NCI-H82 (cell line): ENCODE measurements at regions not wholly inside any gene's neighbourhood (a gene's known extent, or its start where the extent isn't known, plus 50 kb on each side); places are given as distances from the start of the nearest gene placed in this dataset.
A peak's percentile ranks its signal among the peaks of the same experiment; 100 is the strongest.
"Not testable (repeated sequence)": the region's sequence is repeated elsewhere in the genome, so short reads cannot be mapped to it uniquely, and the experiment has no call there.

ENCODE experiments used
- DNase-seq: peaks from one replicate; lab custom pipeline; 2025; lab: John Stamatoyannopoulos, UW

GRCh38 chr3:191646242-191646641, 185.3 kb downstream of the PYDC2 start:
- DNase-seq = no peak

- no peak for DNase-seq
These were observed 187.8 kb downstream of the PYDC2 start for GRCh38 chr3:191648787-191649186.

DNA sequence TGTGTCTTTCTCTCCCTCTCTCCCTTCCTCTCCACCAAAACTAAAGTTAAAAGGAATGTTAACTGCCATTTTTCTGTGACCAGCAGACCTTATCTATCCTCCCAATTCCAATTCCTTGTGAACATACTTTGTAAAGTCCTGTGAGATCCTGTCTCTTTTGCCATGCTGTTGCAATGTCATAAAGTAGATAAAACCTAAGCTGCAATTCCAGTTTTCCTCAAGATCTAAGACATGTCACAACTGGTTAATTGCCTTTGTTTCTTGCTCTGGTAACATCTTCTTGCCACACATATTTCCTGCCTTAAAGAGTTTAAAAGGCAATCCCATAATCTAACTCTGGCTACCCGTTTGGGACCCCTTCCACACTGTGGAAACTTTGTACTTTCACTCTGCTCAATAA, 188.7 kb downstream of the PYDC2 start:
- no peak for DNase-seq

GRCh38 chr3:191658781-191659419, 197.9 kb downstream of the PYDC2 start:
- DNase-seq = not testable (repeated sequence)

DNA sequence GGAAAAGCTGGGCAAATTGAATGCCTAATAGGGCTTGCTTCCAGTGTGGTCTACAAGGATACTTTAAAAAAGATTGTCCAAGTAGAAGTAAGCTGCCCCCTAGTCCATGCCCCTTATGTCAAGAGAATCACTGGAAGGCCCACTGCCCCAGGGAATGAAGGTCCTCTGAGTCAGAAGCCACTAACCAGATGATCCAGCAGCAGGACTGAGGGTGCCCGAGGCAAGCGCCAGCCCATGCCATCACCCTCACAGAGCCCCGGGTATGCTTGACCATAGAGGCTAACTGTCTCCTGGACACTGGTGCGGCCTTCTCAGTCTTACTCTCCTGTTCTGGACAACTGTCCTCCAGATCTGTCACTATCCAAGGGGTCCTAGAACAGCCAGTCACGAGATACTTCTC, 201.2 kb downstream of the PYDC2 start:
- DNase-seq = not testable (repeated sequence)

DNA sequence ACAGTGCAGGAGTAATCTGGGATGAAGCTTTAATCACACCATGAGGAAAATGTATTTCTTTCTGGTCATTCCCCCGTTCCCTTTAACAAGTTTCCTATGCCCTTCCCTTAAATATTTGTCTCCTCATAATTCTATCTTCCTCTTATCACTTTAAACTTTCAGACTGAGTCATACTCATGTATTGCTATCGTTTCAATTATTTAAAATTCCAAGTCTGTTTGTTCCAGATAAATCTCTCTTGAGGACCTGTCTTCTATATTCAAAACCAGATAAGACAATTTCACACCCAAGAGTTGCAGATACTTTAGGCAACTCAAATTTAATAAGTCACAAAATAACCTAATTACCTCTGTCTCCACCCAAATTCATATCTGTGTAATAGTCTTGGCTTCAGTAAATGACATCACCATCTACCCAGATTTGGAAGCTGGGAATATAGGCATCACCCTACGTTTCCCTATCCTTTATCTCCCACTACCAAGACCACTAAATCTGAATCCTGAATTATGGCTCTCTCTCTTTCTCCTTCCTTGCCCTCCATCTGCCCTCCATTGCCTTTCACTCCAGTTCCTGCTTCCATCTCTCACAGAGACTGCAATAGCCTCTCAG, 220.1 kb downstream of the PYDC2 start:
- no peak for DNase-seq

DNA sequence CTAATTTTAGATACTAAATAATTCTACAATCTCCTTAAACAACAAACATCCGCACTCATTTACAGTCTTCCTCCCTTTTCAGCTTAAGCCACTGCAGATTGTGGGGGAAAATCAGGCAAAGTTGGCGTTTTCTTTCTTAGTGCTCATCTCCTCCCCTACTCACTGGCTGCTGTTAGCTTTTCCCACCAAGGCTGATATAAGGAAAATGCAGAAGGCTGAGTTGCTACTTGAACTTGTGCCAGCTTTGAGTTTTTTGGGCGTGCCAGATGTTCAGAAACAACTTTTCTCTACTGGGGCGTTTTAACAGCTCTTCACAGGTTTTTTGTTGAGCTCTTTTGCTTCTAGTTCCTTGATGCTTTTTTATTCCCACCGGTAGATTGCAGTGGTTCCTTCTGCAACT, 222.0 kb downstream of the PYDC2 start:
- DNase-seq = no peak

GRCh38 chr3:191686626-191687025, 225.7 kb downstream of the PYDC2 start:
- no peak for DNase-seq

GRCh38 chr3:191688756-191689433, 227.9 kb downstream of the PYDC2 start:
- peak; percentile 51 for DNase-seq

GRCh38 chr3:191691184-191691583, 230.2 kb downstream of the PYDC2 start:
- DNase-seq = not testable (repeated sequence)

DNA sequence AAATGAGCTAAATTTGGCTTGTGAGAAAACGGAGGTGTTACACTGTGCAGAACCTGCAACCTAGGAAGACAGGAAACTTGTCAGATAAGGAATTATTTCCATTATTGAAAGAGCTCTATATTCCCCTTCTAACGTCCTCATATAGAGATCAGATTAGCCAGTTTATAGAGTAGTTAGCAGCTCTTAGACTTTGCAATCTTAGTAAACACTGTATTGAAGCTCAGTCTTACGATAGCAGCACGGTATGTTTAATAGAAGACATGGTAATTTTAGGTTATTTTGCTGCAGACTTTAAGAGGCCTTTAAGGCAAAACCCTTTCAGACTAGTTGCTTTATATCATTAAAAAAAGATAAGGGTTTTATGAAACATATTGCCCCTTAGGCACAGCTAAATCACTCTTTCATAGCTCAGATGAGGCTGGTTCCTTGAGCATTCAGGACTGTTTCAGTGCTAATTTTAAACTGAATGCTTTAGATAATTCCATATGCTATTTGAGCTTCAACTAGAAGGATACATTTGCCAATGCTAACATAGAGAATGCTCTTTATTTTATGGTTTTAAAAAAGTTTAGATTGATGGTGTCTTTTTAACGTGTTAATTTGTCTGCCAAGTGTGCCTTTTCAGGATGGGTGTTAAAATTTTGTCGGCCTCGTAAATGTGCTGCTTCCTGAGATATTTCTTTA, 234.3 kb downstream of the PYDC2 start:
- DNase-seq = no peak

GRCh38 chr3:191695815-191696153, 234.8 kb downstream of the PYDC2 start:
- DNase-seq = no peak

- DNase-seq = no peak
These were observed 235.4 kb downstream of the PYDC2 start for GRCh38 chr3:191696348-191696747.

DNA sequence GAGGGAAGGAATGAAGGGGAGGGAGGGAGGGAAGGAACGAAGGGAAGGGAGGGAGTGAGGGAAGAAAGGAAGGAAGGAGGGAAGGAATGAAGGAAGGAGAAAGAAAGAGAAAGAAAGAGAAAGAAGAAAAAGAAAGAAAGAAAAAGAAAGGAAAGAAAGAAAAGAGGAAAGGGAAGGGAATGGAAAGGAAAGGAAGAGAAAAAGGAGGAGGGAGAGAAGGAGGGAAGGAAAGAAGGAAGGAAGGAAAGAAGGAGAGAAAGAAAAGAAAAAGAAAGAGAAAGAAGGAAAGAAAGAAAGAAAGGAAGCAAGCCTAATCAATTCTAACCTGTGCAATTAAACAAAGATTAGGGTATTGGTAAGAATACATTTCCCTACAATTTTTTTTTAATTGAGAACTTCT, 238.6 kb downstream of the PYDC2 start:
- DNase-seq = no peak

- DNase-seq = no peak
These were observed 241.2 kb downstream of the PYDC2 start for GRCh38 chr3:191702121-191702520.

DNA sequence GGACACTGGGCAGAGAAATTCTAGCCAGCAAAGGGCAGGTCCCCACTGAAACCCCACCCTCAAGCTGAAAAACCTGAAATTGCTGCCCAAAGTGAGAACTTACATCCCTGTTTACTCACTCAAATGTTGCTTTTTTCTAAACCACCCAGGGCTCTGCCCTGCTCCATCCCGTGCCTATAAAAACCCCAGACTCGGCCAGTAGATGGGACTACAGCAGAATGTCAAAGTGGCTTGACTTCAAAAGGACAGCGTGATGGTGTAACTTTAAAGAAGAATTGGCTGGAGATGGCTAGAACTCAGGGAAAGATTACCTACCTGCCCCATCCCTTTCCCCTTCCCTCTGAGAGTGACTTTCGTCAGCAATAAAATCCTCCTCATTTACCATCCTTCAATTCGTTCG, 246.9 kb downstream of the PYDC2 start:
- no peak for DNase-seq

- no peak for DNase-seq
These were observed 254.6 kb downstream of the PYDC2 start for GRCh38 chr3:191715585-191715984.

DNA sequence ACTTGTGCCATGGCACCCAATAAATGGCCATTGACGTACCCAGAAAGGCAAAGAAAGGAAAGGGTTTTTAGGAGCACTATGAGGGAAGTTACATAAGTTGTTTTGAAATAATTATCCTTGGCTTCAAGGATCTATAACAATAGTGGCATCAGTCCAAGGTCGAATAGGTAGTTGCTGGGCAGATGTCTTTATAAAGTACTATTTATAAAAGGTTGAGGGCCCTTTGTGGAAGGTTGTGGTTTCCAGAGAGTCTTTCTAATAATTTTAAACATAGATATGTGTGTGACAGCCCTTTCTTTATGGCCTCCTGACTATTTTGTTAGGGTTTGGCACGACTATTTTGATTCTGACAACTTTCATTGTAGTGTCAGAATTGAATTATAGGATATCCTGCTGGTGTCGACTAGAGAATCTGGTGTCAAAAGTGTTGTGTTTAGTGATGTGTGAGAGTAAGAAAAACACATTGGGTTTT, 260.5 kb downstream of the PYDC2 start:
- no peak for DNase-seq

GRCh38 chr3:191721990-191722389, 261.0 kb downstream of the PYDC2 start:
- no peak for DNase-seq

DNA sequence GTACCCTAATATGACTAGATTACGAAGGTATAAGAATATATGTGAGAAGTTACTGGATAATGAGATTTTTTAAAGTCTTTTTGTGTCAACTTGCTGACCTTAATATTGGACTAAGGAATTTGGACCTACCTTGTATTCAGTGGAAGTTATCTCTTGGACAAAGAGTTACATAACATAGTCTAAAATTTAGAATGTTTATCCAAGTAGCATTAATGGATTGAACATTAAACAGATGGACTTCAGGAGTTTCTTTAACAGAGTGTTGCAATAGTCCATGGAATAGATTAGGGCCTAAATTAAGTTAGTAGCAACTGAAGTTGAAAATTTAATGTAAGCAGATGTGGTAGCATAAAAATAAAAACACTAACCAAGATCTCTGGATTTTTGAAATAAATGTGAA, 266.4 kb downstream of the PYDC2 start:
- DNase-seq = no peak

DNA sequence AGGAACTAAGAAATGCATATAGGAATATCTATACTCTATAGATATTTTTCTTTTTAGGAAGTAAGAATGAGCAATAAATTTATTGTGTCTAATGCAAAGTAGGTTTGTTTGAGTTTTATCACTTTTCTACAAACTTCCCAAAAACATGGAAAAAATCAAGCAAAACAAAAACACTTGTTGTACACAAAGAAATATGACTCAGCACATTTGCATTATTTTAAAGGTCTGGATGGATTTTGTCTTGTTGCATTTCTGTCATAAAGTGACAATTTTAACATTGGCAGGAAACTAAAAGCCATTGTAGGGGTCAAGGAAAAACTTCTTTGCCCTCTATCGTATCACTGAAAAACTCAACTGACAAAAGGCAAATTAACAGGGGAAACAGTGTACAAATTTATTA, 267.2 kb downstream of the PYDC2 start:
- DNase-seq = no peak

DNA sequence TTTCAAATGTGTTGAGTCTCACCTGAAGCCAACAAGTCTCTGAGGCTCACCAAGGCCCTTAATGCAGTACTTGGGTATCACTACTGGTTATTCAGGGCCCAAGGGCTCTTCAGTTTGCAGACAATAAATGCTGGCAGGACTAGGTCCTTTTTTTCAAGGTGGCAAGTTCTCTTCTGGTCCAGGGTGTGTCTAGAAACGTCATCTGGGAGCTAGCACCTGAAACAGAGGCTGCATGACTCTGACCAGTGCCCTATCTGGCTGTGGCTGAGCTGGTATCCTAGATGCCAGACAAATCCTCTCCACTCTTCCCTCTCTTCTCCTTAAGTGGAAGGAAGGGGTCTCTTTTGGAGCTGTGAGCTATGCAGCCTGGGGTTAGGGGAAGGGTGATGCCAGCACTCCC, 276.8 kb downstream of the PYDC2 start:
- DNase-seq = no peak

- DNase-seq = no peak
These were observed 279.7 kb downstream of the PYDC2 start for GRCh38 chr3:191740712-191741111.
